NCI-H146 treated with DMSO at 0.1 percent for 48 hours (cell line): ENCODE measurements at regions not wholly inside any gene's neighbourhood (a gene's known extent, or its start where the extent isn't known, plus 50 kb on each side); places are given as distances from the start of the nearest gene placed in this dataset.
"Not testable (repeated sequence)": the region's sequence is repeated elsewhere in the genome, so short reads cannot be mapped to it uniquely, and the experiment has no call there.

Source experiments
- DNase-seq: peaks from one replicate; lab custom pipeline; 2025; ENCODE audit not compliant: unreplicated experiment; lab: John Stamatoyannopoulos, UW

DNA sequence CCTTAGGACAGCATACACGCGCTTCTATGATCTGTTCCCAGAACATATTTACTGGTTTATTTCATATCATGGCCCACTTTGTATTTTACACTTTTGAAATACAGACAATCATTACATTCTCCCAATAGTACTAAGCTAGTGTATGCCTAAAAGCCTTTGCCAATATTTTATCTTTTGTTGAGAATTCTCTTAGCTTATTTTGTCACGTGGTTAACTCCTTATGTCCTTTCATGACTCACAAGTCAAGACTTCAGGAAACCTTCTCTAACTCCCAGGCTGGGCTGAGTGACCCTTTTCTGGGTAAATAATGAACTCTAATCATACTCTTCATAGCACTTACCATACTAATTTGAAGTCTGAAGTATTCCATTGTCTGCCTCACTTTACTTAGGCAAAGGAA is 444.8 kb downstream of the ZNF33B start:
- not testable (repeated sequence) for DNase-seq

DNA sequence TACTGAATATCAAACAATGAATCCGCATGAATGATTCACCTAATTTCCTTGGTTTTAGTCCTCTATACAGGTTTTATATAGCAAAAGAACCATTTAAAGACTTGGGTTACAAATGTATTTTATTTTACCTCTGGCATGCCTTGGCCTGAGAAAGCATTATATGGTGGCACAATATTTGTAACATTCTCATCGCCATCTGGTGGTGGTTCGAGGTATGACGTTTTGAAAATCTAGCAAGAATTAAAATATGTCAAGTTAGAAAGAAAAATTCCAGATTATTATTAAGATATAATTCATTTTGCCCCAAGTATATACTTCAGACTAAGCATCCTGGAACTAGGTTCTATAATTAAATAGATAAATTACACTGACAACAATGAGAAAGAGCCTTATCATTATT is 445.9 kb downstream of the ZNF33B start:
- not testable (repeated sequence) for DNase-seq

DNA sequence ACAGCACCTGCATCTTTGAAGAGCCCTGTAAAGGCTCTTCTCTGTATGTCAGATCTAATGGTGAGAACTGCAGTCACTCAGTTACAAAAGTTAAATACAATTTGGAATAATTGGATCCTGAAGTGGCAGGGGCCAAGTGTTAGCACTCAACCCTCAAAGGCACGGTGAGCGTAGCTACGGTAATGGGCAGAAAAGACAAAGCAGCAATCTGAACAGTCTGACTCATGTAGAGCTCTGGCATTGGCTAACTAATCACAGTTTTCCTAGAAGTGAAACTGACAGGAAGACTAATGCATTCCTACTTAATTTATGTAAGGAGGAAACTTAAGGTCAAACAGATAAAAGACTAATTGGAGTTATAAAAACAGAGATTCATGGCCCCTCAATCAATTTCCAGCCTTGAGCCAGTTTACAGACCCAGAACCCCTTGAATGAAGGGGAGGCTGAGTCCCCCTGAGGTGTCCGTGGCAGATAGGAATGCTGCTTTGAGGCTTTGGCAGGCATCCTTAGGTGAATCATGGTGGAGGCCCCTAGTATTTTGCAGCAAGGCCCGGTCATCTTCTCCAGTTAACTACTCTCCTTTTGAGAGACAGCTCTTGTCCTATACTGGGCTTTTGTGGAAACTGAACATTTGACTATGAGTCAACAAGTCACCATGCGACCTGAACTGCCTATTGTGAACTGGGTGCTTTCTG is 450.7 kb downstream of the ZNF33B start:
- not testable (repeated sequence) for DNase-seq

- not testable (repeated sequence) for DNase-seq
These were observed 460.3 kb downstream of the ZNF33B start for GRCh38 chr10:42177793-42178689.

- DNase-seq = no peak
These were observed 461.1 kb downstream of the ZNF33B start for GRCh38 chr10:42177077-42177792.

DNA sequence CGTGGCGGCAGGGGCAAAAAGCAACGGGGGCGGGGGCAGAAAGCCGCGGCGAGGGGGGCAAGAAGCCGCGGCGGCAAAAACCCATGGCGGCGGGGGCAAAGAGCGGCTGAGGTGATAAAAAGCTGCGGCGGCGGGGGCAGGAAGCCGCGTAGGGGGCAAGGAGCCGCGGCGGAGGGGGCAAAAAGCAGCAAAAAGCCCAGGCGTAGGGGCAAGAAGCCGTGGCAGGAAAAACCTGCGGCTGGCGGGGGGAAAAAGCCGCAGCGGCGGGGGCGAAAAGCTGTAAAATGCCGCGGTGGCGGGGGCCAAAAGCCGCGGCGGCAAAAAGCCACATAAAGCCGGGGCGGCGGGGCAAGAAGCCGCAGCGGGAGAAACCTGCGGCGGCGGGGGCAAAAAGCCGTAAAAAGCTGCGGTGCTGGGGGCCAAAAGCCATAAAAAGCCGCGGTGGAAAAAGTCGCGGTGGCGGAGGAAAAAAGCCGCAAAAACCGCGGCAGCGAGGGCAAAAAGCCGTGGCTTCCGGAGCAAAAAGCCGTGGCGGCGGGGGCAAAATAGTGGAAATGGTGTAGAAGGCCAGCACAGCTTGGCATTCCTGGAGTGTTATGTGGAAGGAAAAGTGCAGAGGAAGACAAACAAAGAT is 487.8 kb downstream of the ZNF33B start:
- DNase-seq = no peak

DNA sequence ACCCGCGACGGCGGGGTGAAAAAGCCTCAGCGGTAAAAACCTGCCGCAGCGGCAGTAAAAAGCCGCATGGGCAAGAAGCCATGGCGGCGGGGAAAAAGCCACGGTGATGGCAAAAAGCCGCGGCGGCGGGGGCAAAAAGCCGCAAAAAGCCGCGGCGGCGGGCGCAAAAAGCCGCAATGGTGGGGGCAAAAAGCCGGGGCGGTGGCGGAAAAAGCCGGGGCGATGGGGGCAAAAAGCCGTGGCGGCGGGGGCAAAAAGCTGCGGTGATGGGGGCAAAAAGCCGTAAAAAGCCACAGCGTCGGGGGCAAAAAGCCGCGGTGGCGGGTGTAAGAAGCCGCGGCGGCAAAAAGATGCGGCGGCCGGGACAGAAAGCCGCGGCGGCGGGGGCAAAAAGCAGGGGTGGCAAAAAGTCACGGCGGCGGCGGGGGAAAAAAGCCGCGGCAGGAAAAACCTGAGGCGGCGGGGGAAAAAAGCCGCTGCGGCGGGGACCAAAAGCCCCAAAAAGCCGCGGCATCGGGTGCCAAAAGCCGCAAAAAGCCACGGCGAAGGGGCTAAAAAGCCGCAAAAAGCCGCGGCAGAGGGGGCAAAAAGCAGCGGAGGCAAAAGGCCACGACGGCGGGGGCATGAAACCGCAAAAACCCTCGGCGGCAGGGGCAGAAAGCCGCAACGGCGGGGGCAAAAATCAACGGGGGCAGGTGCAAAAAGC is 488.5 kb downstream of the ZNF33B start:
- DNase-seq = no peak

- no peak for DNase-seq
These were observed 489.2 kb downstream of the ZNF33B start for GRCh38 chr10:42149027-42149700.

GRCh38 chr10:42146165-42146564 is 492.2 kb downstream of the ZNF33B start:
- not testable (repeated sequence) for DNase-seq

DNA sequence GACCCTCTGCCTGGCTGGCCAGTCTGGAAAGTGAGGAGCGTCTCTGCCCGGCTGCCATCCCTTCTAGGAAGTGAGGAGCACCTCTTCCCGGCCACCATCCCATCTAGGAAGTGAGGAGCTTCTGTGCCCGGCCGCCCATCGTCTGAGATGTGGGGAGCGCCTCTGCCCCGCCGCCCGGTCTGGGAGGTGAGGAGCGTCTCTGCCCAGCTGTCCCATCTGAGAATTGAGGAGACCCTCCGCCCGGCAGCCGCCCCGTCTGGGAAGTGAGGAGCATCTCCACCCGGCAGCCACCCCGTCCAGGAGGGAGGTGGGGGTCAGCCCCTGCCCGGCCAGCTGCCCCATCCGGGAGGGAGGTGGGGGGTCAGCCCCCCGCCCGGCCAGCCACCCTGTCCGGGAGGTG is 500.3 kb downstream of the ZNF33B start:
- not testable (repeated sequence) for DNase-seq

- DNase-seq = no peak
These were observed 525.3 kb downstream of the ZNF33B start for GRCh38 chr10:42113158-42113450.

GRCh38 chr10:42112331-42113157 is 525.8 kb downstream of the ZNF33B start:
- DNase-seq = no peak

DNA sequence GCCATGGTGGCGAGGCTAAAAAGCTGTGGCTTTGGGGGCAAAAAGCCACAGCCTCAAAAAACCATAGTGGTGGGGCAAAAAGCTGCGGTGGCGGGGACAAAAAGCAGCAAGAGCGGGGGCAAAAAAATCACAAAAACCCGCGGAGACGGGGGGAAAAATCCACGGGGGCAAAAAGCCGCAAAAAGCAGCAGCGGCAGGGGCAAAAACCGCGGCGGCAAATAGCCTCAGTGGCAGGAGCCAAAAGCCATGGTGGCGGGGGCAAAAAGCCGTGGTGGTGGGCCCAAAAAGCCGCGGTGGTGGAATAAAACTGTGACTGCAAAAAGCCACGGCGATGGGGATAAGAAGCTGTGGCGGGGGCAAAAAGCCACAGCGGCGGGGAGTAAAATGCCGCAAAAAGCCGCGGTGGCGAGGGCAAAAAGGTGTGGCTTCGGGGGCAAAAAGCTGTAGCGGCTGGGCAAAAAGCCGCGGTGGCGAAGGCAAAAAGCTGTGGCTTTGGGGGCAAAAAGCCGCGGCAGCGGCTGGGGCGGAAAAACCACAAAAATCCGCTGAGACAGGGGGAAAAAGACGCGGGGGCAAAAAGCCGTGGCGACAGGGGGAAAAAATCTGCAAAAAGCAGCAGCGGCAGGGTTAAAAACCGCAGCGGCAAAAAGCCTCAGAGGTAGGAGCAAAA is 526.6 kb downstream of the ZNF33B start:
- DNase-seq = no peak

DNA sequence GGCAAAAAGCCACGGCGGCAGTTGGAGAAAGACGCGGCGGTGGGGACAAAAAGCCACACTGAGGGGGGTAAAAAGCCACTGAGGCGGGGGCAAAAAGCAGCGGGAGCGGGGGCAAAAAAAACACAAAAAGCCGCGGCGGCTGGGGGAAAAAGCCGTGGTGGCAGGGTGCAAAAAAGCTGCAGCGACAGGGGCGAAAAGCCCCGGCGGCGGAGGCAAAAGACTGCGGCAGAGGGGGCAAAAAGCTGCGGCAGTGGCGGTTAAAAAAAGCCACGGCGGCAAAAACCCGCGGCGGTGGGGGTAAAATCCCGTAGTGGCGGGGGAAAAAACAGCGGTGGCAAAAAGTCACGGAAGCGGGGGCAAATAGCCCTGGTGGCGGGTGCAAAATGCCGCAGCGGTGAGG is 527.3 kb downstream of the ZNF33B start:
- no peak for DNase-seq
